Left cardiac atrium (tissue), 4 donors: ENCODE measurements at regions not wholly inside any gene's neighbourhood (a gene's known extent, or its start where the extent isn't known, plus 50 kb on each side); places are given as distances from the start of the nearest gene placed in this dataset.

Source experiments
- ATAC-seq, 2 donors: fragments of 200-7000 bp; cut with Tn5 transposase; one replicate each; pipeline ENCODE4 v1.9.1; 2020; ENCODE audit warnings: mild to moderate bottlenecking in 2 of 2, moderate library complexity in 2 of 2
- DNase-seq: peaks from one replicate; pipeline ENCODE4 v3.0.0-alpha.2; 2020
- intact Hi-C, 2 donors: fragments of 100-400 bp; cut with DNase I; formaldehyde crosslinking; loops; one replicate each; pipeline versions ENCODE4 v1.14.1 to v1.15.1; 2022 to 2023
- donor health status: DM: no; HTN: yes; CAD: no.
- donor health status: DM: no; HTN: yes; CAD: no; lungs with severe emphysema.
- donor health status: DM: yes; HTN: yes; CAD: no.
- donor health status: Dilated cardiomyopathy.

DNA sequence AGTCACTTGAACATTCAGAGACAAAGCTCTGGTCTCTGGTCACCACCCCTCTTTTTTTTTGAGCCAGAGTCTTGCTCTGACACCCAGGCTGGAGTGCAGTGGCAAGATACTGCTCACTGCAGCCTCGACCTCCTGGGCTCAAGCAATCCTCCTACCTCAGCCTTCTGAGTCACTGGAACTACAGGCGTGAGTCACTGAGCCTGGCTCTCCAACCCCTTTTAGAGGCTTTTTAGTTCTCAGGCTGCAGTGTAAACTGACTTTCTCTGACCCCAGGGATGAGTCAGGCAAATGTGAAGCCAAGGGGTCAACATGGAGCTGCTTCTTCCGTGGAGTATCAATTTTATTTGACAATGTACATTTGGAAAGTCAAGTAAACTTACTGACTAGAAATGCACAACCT, 229.2 kb downstream of the PTTG2 start:
- DNase-seq, result no peak
- ATAC-seq, result peak in 1 of 2 donors; percentile 55
- intact Hi-C loops, result no loop called here

- intact Hi-C loops, result no loop called here
- ATAC-seq, result peak; percentile 91 to 95
- DNase-seq, result peak; percentile 57
Measured at GRCh38 chr4:38190717-38191178, 230.6 kb downstream of the PTTG2 start.

DNA sequence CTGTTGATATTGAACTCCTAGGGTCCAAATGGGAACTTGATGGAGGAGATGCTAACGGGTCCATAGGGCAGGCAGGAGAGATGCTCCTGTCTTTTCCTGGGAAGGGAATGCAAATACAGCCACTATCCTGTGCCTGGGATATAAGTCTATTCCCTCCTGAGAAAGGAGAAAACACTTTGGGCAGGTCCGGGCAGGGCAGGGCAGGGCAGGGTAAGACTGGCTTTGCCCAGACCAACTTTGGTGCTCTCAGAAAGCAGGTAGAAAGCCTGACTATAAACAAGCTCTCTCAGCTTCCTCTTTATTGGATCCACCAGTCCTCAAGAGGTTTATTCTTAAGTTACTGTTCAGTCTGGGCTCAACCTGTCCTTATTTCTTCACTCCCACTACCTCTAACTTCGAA, 232.3 kb downstream of the PTTG2 start:
- intact Hi-C loops, result no loop called here
- no peak for DNase-seq
- ATAC-seq, result no peak

- ATAC-seq (no peak), DNase-seq (no peak)
- intact Hi-C loops, result no loop called here
Measured at GRCh38 chr4:38193236-38193863, 233.2 kb downstream of the PTTG2 start.

DNA sequence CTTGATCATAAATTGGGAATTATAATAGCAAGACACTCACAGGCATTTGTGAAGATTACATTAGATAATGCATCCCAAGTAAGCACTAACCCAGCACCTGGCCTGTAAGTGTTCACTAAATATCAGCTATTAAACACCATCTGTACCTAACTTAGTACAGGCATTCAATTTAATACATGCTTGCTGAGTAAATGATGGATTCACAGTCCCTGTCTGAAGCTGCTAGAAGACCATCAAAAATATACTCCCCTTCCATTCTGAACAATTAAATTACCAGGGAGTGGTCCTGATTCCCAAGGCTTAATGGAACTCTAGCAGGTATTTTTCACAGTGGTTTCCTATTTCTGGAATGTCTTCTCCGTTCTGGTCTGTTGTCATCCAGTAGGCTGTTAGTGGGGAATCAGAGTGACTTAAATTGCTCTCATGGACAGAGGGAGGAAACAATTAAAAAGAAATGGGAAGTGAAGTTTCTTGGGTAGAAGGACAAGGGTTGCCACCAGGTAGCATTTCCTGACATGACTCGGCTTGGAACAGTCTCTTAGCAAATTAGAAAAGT, 233.9 kb downstream of the PTTG2 start:
- ATAC-seq (no peak), DNase-seq (no peak)
- intact Hi-C loops, result no loop called here

DNA sequence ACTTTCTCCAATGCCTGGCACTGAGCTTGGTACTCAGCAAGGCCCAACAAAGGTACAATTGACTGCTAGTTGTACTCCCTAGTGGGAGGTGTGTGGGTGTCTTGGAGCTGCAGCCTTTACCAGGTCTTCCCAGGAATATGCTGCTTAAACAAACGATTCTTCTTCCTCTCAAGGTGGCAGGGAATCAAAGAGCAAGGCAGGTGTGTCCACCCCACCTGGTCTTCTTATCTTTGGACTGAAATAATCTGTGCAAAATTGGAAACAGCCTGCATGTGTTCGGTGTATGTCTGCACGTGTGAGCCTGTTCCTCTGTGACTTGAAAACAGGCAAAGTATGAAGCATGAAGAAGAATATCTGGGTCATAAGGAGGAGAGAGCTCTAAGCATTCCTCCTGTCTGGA, 235.3 kb downstream of the PTTG2 start:
- no peak for ATAC-seq
- intact Hi-C loops, result no loop called here
- DNase-seq, result no peak

DNA sequence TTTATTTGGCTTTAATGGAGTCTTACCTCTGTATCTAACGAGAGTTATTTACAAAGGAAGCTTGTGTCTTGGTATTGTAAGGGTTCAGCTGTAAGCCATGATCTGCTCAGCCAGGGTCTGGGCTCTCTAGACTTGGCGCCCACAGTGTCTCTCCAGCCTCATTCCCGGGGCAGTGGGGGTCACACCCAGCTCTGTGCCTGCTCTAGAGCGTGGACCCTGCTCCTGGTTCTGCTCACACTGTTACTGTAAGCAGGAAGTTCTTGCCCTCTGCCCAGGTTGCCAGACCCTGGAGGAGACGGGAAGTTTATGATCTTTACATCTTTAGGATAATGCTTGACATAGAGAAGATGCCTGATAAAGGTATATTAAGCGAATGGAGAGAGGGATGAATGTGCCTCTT, 235.7 kb downstream of the PTTG2 start:
- no peak for ATAC-seq
- intact Hi-C loops, result no loop called here
- no peak for DNase-seq

DNA sequence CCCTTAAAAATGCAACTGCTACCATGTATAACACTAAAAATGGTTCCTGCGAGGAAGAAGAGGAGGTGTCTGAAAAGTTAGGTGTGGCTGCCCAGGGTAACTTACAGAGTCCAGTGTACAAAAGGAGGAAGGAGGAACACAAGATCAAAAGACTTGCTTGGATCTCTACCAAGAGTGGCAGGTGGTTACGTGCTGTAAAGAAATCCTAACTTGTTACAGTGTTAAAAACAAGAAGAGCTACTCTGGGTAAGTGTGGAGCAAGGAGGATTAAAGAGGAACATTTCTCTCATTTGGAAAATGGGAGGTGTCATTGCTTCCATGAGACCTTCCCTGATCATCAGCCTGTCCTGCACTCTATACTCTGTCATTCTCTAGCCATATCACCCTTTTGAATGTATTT, 242.0 kb downstream of the PTTG2 start:
- no peak for DNase-seq
- ATAC-seq, result no peak
- intact Hi-C loops, result no loop called here

- intact Hi-C loops, result no loop called here
- ATAC-seq (peak in 1 of 2 donors; percentile 50), DNase-seq (no peak)
Measured at GRCh38 chr4:38203609-38204008, 243.4 kb downstream of the PTTG2 start.

DNA sequence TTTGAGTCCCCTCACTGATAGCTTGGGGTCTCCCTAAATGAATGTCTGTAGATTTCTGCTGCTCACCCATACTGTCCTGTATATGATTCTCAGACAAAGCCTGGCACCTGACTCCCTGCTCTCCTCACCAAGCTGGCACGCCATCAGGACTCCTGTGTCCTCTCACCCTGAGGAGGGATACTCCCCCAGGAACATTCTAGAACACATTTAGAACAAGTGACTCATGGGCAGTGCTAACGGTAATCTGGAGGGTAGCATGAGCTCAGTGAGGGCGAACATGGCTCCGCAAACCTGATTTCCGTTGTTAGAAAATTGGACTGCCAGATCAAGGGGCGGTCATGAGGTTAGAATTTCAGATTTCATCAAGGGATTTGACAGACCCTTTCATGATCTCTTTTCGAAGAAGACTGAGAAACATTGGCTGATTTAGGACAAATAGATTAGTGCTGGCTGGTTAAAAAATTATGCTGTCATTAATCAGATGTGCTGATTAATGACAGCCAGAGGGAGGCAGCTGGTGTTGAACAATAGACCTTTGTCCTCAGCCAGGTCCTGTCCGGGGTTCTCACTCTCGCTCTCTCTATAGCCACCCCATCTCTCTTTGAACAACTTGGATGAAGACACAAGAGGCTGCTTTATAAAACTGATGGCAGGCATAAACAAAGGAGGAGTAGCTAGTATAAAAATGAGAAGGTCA, 244.3 kb downstream of the PTTG2 start:
- DNase-seq (no peak), ATAC-seq (no peak)
- intact Hi-C loops, result no loop called here

DNA sequence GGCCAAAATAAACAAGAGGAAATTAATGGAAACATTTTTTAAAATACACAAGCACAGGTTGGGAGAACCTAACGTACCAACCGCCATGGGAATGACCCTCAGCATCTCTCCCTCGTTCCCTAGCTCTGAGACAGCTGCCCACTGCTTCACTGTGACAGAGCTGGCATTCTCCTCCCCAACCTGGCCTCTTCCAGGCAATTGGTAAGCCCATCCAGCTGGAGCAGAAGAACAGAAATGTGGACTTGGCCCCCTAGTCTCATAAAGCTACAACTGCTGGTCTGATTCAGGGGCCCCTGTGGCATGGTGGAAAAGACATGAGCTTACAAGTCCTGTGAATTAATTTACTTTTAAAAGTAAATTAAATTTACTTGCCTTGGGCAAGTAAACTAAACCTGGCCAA, 245.1 kb downstream of the PTTG2 start:
- DNase-seq (no peak), ATAC-seq (no peak)
- intact Hi-C loops, result no loop called here

DNA sequence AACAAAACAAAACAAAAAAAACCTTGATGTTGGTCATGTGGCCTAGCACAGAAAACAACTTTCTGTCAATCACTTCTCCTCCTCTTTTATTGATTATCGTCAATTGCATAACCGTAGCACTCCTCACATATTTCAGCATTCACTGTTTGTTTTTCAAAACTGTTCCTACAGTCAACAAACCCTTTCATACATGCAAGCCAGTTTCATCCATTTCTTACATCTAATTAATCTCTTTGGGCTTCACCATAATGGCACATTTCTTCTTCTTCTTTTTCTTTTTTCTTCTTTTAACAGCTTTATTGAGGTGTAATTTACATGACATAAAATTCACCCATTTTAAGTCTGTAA, 246.9 kb downstream of the PTTG2 start:
- DNase-seq (no peak), ATAC-seq (no peak)
- intact Hi-C loops, result no loop called here

DNA sequence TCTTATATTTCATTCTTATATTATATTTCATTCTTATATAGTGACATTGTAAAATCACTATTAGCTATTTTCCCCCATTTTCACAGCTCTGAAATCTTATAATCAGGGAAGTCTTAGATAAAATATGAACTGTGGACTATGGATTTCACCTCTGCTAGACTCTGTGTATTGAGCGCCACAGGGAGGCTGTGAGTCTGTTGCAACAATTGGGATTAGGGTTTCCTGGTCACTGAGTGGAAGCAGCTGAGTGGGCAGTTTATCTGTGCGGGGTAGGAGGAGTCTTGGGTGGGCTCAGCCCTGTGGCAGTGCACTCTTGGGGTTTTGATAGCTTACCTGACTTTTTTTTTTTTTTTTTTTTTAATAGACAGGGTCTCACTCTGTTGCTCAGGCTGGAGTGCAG, 249.5 kb downstream of the PTTG2 start:
- ATAC-seq, result no peak
- intact Hi-C loops, result no loop called here

DNA sequence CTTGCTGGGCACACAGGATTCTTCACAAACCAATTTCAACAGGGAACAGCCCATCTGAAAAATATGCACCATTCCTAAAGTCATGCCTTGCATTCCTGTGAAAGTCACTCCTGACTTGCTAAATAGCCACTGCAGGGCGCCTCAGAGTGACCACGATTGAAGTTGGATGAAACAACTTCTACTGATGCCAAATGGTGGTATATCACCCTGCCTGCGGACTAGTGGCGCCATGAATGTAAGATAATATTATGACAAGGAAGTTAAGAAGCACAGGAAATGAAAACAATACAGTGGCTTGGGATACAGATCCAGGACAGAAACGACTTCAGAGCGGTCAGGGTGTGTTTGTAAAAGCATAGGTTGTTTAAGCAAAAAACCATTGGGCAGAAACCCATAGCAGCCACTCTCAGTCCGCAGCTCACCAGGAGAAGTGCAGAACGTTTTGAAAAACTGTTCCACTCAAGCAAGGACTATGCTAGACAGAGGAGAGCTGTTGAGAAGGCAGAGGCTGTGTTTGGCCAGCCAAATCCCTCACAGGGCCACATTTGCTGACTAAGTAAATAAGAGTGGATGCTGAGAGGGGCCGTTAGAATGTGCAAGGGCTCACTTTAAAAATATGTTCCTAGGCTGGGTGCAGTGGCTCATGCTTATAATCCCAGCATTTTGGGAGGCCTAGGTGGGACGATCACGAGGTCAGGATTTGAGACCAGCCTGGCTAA, 250.4 kb downstream of the PTTG2 start:
- peak in 1 of 2 donors; percentile 34 for ATAC-seq
- intact Hi-C loops, result no loop called here
- DNase-seq, result no peak

More for the DNA sequence above, 249.5 kb downstream of the PTTG2 start:
- DNase-seq, result no peak

GRCh38 chr4:38211885-38212284, 251.7 kb downstream of the PTTG2 start:
- DNase-seq (no peak), ATAC-seq (no peak)
- intact Hi-C loops, result no loop called here

DNA sequence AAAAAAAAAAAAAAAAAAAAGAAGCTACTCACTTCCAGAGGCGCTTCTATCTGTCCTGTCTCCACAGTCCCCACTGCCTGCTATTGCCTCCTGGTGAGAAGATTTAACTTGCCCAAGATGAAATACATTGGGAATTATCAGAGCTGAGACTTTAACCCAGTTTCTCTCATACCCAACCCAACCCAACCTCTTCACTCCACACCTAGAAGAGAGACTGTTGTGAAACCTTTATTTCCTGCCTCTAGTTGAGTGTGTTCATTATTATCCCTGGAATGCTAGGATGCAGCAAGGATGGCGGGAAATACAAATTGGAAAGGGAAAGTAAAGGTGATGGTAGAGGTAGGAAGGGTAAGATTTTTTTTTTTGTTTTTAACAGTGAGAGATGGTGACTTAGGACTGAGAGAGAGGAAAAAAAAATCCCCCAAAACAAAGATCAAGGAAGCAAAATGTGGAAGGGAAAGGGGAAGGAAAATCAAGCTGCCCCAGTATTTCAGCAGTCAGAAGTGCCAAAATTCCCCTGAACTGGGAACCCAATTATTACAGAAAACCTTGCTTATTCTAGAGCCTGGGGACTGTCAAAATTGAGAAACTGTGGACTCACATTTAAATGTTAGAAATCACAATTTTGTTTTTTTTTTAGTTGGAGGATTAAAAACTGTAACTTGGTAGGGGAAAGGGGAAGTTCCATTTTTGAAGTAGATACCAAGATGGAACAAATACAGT, 253.0 kb downstream of the PTTG2 start:
- DNase-seq (no peak), ATAC-seq (no peak)
- intact Hi-C loops, result no loop called here

- intact Hi-C loops, result no loop called here
- no peak for ATAC-seq
- no peak for DNase-seq
Measured at GRCh38 chr4:38222892-38223291, 262.7 kb downstream of the PTTG2 start.

DNA sequence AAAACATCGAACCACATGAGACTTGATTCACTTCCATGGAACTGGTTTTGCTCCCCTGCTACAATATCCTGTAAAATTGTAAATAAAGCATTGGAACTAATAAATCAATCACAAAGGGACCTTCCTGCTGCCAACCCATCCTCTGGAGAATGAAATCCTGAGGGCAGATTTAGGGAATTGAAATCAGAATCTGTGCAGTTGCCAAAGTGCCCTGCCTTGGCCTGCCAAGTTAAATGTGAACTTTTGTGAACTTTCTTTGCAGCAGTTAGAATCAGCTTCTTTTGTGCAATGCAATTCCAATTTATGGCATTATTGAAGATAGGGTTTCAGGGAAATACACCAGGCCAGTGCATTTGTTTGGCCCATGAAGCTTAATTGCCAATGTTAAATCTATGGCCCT, 263.1 kb downstream of the PTTG2 start:
- ATAC-seq (peak; percentile 33 to 51), DNase-seq (no peak)
- intact Hi-C loops, result no loop called here

GRCh38 chr4:38223782-38224236, 263.6 kb downstream of the PTTG2 start:
- intact Hi-C loops, result no loop called here
- DNase-seq (no peak), ATAC-seq (no peak)

DNA sequence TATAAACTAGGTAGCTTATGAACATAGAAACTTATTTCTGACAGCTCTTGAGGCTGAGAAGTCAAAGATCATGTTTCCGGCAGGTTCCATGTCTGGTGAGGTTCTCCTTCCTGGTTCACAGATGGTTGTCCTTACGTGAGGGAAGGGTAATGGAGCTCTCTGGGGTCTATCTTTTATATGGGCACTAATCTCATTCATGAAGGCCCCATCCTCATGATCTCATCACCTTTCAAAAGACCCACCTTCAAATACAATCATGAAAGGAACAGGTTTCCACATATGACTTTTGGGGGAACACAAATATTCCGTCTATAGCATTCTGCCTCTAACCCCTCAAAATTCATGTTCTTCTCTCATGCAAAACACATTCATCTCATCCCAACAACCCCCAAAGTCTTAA, 264.7 kb downstream of the PTTG2 start:
- no peak for ATAC-seq
- intact Hi-C loops, result no loop called here

More for the DNA sequence above, 264.7 kb downstream of the PTTG2 start:
- DNase-seq, result no peak
